Mammary epithelial cell (primary cell): ENCODE measurements at regions not wholly inside any gene's neighbourhood (a gene's known extent, or its start where the extent isn't known, plus 50 kb on each side); places are given as distances from the start of the nearest gene placed in this dataset.

ENCODE experiments used
- CTCF ChIP-seq, 2 donors: IDR thresholded peaks in 1 of 2; conservative IDR thresholded peaks in 1 of 2; 2 replicates each; pipeline ENCODE4 v1.5.1; 2011 to 2012; ENCODE audit warnings: inconsistent platforms in 2 of 2, low read length in 2 of 2, mild to moderate bottlenecking in 2 of 2, control low read depth in 1 of 2, low read depth in 1 of 2; ENCODE audit not compliant: insufficient read depth in 1 of 2; ENCODE audit errors: extremely low read depth in 1 of 2
- EZH2 ChIP-seq: IDR thresholded peaks from 2 replicates; pipeline ENCODE4 v1.6.1; 2012; ENCODE audit warnings: low read length, inconsistent platforms, borderline replicate concordance

DNA sequence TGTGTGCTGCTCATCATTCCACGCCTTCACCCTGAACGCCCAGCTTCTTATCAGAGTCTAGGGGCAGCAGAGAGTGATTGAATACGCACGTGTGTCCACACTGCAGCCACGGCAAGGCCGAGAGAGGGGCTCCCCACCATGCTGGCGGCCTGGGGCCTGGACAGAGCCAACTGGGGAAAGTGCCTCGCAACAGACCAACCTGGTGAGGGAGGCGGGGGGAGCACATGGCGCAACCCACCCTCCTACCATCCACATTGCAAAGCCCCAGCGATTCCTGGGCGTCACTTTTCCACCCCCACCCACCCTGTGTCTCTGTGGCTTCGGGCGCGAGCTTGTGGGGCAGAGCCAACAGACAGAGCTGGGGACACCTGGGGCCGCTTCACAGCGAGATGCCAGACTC is 66.4 kb upstream of the DUSP22 start:
- TF ChIP-seq EZH2 (no peak), CTCF (conservative IDR thresholded peaks at IDR 0.05 in 1 of 2, IDR thresholded peaks at IDR 0.05 in 1 of 2; ENCODE audit: extremely low read depth in 1 of 2, insufficient read depth in 1 of 2, low read depth in 1 of 2, low read length in 2 of 2) (no peak)
